HG03354 (cell line): ENCODE measurements at regions not wholly inside any gene's neighbourhood (a gene's known extent, or its start where the extent isn't known, plus 50 kb on each side); places are given as distances from the start of the nearest gene placed in this dataset.

Source experiments
- ATAC-seq: cut with Tn5 transposase; IDR thresholded peaks from one replicate; pipeline ENCODE4 v1.9.1; 2021; ENCODE audit warnings: mild to moderate bottlenecking; ENCODE audit not compliant: unreplicated experiment, poor library complexity, severe bottlenecking

DNA sequence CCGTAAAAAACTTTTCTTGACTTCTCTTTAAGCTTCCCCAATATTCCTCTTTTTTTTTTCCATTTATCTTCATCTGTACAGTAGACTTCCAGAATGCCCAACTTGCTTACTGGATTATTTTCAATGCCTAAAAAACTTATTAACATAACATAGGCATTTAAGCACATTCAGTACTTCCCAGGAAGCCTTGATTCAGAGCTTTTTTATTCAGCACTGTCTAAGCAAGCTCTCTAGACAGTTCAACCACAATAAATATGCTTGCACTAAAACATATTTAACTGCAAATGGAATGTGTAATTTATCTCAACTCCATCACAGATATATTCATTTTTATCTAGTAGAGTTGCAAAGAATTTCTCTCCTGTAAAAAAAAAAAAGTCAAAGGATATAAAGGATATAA lies 997.8 kb downstream of the ARAP2 start:
- ATAC-seq: no peak

- no peak for ATAC-seq
These were observed 997.3 kb downstream of the ARAP2 start for GRCh38 chr4:35247047-35247446.

GRCh38 chr4:35250331-35250730 lies 994.0 kb downstream of the ARAP2 start:
- ATAC-seq: no peak

GRCh38 chr4:35250761-35251160 lies 993.6 kb downstream of the ARAP2 start:
- no peak for ATAC-seq

DNA sequence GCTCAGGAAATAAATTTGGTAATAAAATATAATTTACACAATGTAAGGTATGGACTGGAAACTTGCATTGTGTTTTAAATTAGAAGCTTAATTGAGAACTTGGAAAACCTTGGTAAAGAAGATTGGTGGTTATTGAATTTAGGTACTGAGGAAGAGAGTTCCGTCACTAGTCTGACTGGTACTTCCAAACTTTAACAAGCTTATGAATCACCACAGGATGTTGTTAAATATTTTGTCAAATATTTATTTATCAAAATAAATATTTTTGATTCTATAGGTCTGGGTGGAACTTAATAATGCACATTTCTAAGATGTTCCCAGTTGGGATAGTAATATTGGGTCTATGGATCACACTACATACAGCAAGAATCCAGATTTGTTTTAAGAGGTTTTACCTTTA lies 992.2 kb downstream of the ARAP2 start:
- no peak for ATAC-seq

DNA sequence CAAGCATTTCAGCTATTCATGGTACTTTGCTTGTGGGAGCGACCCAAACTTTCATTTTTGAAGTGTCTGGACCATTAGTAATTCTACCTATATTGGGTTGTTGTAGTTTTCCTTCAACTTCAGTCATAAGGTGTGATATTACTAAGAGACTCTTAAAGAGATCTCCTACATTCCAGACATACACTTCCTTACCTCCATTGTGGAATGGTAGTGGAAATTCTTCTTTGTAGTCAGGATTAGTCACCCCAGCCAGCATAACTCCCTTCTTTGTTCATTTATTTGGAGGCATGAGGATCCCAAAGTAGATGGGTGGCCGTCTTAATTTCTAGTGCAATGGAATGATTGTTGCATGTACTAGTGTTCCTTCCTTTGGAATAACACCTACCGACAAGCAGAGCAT lies 991.4 kb downstream of the ARAP2 start:
- no peak for ATAC-seq

DNA sequence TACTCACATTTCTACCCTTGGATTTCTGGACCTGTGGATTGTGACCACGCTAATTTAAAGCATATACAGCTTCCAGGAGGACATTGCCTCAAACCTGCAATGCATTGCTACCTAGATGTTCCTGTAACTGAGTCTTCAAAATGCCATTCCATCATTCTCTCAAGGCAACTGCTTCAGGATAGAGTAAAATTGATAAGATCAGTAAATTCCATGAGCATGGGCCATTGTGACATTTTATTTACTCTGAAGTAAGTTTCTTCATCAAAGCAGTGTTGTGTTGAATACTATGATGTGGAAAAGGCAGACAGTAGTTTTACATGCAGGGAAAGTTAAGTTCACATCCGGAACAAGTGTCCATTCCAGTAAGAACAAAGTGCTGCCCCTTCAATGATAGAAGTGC lies 991.0 kb downstream of the ARAP2 start:
- ATAC-seq: no peak

DNA sequence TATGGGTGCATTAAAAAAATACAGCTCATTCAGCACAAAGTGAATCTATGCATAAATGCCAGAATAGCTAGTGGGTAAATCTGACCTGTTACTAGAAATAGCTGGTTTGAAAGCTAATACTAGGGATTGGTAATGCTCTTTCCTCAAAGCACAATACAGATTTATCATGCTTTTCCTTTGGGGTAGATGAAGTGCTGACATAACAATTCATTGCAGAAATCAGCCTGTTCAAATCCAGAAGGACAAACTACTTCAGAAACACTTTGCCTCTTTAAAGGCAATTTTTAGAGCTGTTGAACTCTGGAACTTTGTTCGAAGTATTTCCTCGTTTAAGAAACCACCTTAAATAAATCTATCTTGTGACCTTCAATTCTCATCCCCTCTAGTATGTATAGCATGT lies 957.9 kb downstream of the ARAP2 start:
- no peak for ATAC-seq

DNA sequence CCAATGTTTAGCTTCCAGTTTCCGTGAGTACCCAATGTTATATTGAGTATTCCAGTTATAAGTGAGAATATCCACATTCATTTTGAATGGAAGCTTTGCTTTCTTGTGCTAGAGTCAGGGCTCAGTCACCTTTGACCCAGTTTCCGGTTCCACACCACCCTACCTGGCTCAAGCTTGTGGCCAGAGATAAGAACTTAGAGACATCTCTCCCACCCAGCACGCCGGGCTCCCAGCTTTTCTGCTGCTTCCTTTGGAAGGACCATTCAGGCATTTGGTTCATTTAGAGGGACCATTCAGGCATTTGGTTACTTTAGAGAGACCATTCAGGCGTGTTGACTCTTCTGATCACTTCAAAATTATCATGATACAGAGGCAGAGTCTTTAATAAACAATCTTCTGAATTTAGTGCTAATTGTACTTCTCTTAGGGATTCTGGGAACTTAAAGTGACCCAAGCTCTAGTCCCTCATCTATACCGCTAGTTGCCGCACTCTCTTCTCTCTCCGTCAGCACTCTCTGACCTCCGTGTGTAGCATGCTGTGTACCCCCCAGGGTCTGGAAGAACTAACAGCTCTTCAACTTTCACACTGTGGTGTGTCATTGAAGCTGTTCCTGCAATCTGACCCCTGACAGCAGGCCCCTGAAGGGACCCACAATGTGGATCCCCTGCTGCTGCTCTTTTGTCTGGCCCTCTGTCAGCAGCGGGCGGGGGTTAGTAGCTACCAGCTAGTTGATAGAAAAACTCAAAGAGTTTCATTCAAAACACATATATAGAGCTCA lies 943.1 kb downstream of the ARAP2 start:
- no peak for ATAC-seq

GRCh38 chr4:35315419-35315818 lies 928.9 kb downstream of the ARAP2 start:
- no peak for ATAC-seq

GRCh38 chr4:35325908-35326453 lies 918.3 kb downstream of the ARAP2 start:
- no peak for ATAC-seq

GRCh38 chr4:35342833-35343232 lies 901.5 kb downstream of the ARAP2 start:
- ATAC-seq: no peak

- no peak for ATAC-seq
These were observed 897.0 kb downstream of the ARAP2 start for GRCh38 chr4:35347276-35347675.

DNA sequence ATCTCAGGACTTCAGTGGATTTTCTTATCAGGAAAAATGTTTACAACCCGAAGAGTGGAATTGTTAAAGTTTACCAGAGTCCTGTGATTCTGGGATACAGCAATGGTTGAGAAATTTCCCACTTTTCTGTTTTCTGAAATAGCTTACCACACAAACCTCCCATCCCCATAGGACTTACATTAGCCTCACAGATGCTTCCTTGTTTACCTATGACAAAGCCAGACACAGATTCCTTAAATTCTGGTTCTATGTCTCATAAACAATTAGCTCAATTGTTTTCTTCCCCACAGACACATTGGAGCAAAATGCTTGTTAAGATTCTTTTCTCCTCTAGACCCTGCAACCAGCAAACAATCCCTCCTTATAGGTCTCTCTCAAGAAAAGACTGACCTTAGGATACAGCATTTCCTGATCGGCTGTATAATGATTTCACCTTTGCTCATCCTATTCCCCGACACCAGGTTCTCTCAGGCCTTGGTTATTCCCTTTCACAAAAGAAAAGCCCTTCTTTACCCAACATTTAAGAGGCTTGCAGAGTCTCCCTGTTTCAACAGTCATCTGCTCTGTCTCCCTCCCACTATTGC lies 886.2 kb downstream of the ARAP2 start:
- no peak for ATAC-seq

DNA sequence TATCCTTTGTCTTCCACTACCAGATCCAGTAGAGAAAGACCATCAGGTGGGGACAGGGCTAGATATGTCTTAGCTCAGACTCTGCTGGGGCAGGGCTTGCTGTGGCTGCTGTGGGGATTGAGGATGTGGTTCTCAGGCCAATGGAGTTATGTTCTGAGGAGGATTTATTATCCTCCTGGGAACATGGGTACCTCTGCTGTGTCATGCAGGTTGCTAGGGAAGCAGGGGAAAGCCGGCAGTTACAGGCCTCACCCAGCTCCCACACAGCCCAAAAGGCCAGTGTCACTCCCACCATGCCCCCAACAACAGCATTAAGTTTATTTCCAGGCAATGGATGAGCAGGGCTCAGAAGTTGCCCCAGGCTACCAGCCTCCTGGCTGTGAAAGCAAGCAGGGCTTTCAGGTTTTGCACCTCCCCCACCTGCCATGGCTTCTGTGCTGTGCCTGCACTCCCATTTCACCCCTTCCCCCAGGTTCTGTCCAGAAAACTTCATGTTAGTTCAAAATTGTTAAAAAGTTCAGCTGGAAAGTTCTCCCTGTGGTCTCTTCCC lies 879.9 kb downstream of the ARAP2 start:
- ATAC-seq: no peak

DNA sequence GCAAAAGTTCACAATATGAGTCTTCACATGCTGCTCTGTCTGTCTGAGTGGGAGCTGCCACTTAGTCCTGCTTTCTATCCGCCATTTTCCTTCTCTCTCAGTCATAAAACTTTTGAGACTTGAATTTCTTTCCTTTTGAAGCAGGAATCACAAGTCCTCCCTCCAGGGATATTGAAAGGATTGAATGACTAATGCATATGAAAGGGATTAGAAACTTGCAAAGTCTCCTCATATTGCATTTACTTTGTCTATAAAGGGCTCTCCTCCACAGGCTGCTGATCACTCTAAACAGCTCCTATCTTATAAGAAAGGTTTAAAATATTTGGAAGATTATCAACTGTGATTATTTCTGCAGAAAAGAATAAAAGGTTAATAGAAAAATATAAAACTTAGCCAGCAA lies 879.1 kb downstream of the ARAP2 start:
- no peak for ATAC-seq

DNA sequence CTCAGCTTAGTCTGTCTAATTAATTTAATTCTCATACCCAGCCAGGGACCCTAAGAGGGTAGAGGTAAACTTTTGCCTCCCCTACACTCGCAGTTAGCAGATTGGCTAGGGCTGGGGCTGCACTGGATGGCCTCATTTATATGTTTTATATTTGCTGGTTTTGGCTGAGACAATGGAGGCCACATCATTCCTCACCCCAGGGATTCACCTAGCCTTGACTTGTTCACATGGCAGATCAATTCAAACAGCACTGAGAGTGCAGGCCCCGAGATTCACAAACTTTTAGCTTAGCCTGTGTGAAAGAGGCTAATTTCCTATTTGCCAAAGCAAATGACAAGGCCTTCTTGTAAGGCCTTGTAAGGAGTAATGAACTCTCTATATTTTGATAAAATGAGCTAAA lies 844.4 kb downstream of the ARAP2 start:
- ATAC-seq: no peak

- no peak for ATAC-seq
These were observed 821.2 kb downstream of the ARAP2 start for GRCh38 chr4:35423104-35423503.

GRCh38 chr4:35447474-35447873 lies 796.8 kb downstream of the ARAP2 start:
- ATAC-seq: no peak

DNA sequence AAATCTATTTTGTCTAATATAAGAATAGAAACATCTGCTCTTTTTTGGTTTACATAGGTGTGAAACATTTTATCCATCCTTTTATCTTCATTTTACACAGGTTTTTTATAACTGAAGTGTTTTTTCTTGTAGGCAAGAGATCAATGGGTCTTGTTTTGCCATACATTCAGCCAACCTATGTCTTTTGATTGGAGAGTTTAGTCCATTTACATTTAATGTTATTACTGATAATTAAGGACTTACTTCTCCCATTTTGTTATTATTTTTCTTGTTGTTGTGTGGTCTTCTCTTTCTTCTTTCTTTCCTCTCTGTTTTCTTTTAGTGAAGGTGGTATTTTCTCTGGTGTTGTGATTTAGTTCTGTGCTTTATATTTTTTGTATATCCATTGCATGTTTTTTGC lies 785.3 kb downstream of the ARAP2 start:
- no peak for ATAC-seq
